OCI-LY1 (cell line): ENCODE measurements at regions not wholly inside any gene's neighbourhood (a gene's known extent, or its start where the extent isn't known, plus 50 kb on each side); places are given as distances from the start of the nearest gene placed in this dataset.
"Not testable (repeated sequence)": the region's sequence is repeated elsewhere in the genome, so short reads cannot be mapped to it uniquely, and the experiment has no call there.

Source experiments
- H2AFZ ChIP-seq: fragments of 200-600 bp; sonication (generic), shearing (Covaris generic); 2 replicates; pipeline ENCODE4 v1.6.0; 2014; ENCODE audit warnings: antibody characterized with exemption, mild to moderate bottlenecking, low read length
- H3F3A ChIP-seq: fragments of 200-600 bp; sonication (generic), shearing (Covaris generic); 2 replicates; pipeline ENCODE4 v1.6.0; 2014; ENCODE audit warnings: mild to moderate bottlenecking, antibody characterized with exemption, low read length, moderate library complexity; ENCODE audit not compliant: insufficient read depth
- H3K27ac ChIP-seq: fragments of 200-600 bp; sonication (generic); 2 replicates; pipeline ENCODE4 v1.5.1; 2014; ENCODE audit warnings: low read length, mixed run types, mild to moderate bottlenecking, low read depth; ENCODE audit not compliant: poor library complexity, severe bottlenecking
- H3K27me3 ChIP-seq: fragments of 200-600 bp; sonication (generic); 2 replicates; pipeline ENCODE4 v1.6.0; 2014; ENCODE audit warnings: antibody characterized with exemption, mild to moderate bottlenecking, low read length, moderate library complexity; ENCODE audit not compliant: insufficient read depth
- H3K36me3 ChIP-seq: fragments of 200-600 bp; sonication (generic); 2 replicates; pipeline ENCODE4 v1.6.1; 2014; ENCODE audit warnings: mild to moderate bottlenecking, antibody characterized with exemption, low read length, moderate library complexity, mixed read lengths; ENCODE audit not compliant: insufficient read depth
- H3K4me1 ChIP-seq: fragments of 200-600 bp; sonication (generic); 2 replicates; pipeline ENCODE4 v1.5.1; 2014; ENCODE audit warnings: mild to moderate bottlenecking, low read length, moderate library complexity; ENCODE audit not compliant: insufficient read depth, severe bottlenecking
- H3K4me2 ChIP-seq: fragments of 200-600 bp; sonication (generic), shearing (Covaris generic); 2 replicates; pipeline ENCODE4 v1.6.1; 2014; ENCODE audit warnings: low read length
- H3K4me3 ChIP-seq: fragments of 200-600 bp; sonication (generic); 2 replicates; pipeline ENCODE4 v1.5.1; 2014; ENCODE audit warnings: low read length, low read depth, mild to moderate bottlenecking, mixed read lengths; ENCODE audit not compliant: poor library complexity, severe bottlenecking
- H3K79me2 ChIP-seq: fragments of 200-600 bp; shearing (Covaris generic); 2 replicates; pipeline ENCODE4 v1.6.1; 2016; ENCODE audit warnings: mixed run types, low read length, mixed read lengths; ENCODE audit not compliant: insufficient read depth
- H3K9ac ChIP-seq: fragments of 200-600 bp; sonication (generic), shearing (Covaris generic); 2 replicates; pipeline ENCODE4 v1.6.1; 2014; ENCODE audit warnings: mild to moderate bottlenecking, low read length, mixed read lengths
- H3K9me2 ChIP-seq: fragments of 200-600 bp; sonication (generic), shearing (Covaris generic); 2 replicates; pipeline ENCODE4 v1.6.1; 2014; ENCODE audit warnings: low read depth, mild to moderate bottlenecking, low read length, mixed read lengths
- H3K9me3 ChIP-seq: fragments of 200-600 bp; shearing (Covaris generic); 2 replicates; pipeline ENCODE4 v1.6.1; 2014; ENCODE audit warnings: low read length, mixed read lengths
- H4K20me1 ChIP-seq: fragments of 200-600 bp; sonication (generic), shearing (Covaris generic); 2 replicates; pipeline ENCODE4 v1.6.0; 2016; ENCODE audit warnings: mild to moderate bottlenecking, low read length; ENCODE audit not compliant: insufficient read depth
- EZH2 ChIP-seq: fragments of 200-600 bp; sonication (generic), shearing (Covaris generic); IDR thresholded peaks from 2 replicates; pipeline ENCODE4 v1.8.0; 2017; ENCODE audit warnings: borderline replicate concordance, mixed run types, mild to moderate bottlenecking, antibody characterized with exemption, low read length, moderate library complexity, mixed read lengths
- TF ChIP-seq, protein P1 (sequence below): fragments of 200-600 bp; sonication (generic), shearing (Covaris generic); IDR thresholded peaks from 2 replicates; pipeline ENCODE4 v1.5.1; 2017; ENCODE audit warnings: mild to moderate bottlenecking, antibody characterized with exemption, low read length, moderate library complexity, mixed read lengths

DNA sequence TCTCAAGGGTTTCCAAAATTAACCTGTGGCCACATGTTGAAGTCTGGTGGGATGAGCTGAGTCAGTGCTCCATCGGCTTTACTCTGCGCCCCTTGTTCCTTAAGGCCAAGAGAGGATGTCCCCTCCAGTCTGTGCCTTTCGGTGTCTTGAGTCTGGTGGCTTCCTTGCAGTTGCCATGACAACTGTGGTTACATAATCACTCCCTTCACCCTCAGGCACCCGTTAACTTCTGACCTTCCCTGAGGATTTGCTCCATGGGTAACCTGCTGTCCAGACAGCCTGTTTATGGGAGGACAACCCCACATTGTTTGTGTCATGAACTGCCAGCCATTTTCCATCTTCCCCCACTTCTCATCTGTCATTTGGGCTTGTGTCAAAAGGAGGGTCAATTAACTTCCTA, 401.1 kb upstream of the LCORL start:
- H3K27me3 ChIP-seq: no peaks in the 10 kb centered on the region
- H2AFZ ChIP-seq: no peak overlapping the region
- H3K27ac ChIP-seq: no peak overlapping the region
- TF ChIP-seq EZH2: no peak
- TF ChIP-seq, protein P1, sequence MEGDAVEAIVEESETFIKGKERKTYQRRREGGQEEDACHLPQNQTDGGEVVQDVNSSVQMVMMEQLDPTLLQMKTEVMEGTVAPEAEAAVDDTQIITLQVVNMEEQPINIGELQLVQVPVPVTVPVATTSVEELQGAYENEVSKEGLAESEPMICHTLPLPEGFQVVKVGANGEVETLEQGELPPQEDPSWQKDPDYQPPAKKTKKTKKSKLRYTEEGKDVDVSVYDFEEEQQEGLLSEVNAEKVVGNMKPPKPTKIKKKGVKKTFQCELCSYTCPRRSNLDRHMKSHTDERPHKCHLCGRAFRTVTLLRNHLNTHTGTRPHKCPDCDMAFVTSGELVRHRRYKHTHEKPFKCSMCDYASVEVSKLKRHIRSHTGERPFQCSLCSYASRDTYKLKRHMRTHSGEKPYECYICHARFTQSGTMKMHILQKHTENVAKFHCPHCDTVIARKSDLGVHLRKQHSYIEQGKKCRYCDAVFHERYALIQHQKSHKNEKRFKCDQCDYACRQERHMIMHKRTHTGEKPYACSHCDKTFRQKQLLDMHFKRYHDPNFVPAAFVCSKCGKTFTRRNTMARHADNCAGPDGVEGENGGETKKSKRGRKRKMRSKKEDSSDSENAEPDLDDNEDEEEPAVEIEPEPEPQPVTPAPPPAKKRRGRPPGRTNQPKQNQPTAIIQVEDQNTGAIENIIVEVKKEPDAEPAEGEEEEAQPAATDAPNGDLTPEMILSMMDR: no peak
- H3K36me3 ChIP-seq: no peaks in the 10 kb centered on the region
- no peaks in the 10 kb centered on the region for H3K9me2 ChIP-seq
- no peaks in the 10 kb centered on the region for H3K4me1 ChIP-seq
- H4K20me1 ChIP-seq: no peaks in the 10 kb centered on the region
- no peak overlapping the region for H3K4me2 ChIP-seq
- H3F3A ChIP-seq: no peaks in the 10 kb centered on the region
- H3K4me3 ChIP-seq: no peak overlapping the region
- no peaks in the 10 kb centered on the region for H3K79me2 ChIP-seq
- H3K9me3 ChIP-seq: no peaks in the 10 kb centered on the region
- no peak overlapping the region for H3K9ac ChIP-seq

GRCh38 chr4:18421519-18421918, 400.0 kb upstream of the LCORL start:
- TF ChIP-seq, protein P1: no peak
- no peak for TF ChIP-seq EZH2
- Histone ChIP-seq H3K4me3 (no peak overlapping the region), H3K36me3 (no peaks in the 10 kb centered on the region)

GRCh38 chr4:18419780-18420179, 398.2 kb upstream of the LCORL start:
- Histone ChIP-seq H3K4me1 (no peaks in the 10 kb centered on the region), H3K9ac (no peak overlapping the region), H2AFZ (no peak overlapping the region), H3K9me3 (no peaks in the 10 kb centered on the region), H3K9me2 (no peaks in the 10 kb centered on the region), H3F3A (no peaks in the 10 kb centered on the region), H4K20me1 (no peaks in the 10 kb centered on the region), H3K4me3 (no peak overlapping the region), H3K27me3 (no peaks in the 10 kb centered on the region), H3K36me3 (no peaks in the 10 kb centered on the region), H3K27ac (no peak overlapping the region), H3K4me2 (no peak overlapping the region), H3K79me2 (no peaks in the 10 kb centered on the region)
- TF ChIP-seq, protein P1: no peak
- TF ChIP-seq EZH2: no peak

More at GRCh38 chr4:18421519-18421918, 400.0 kb upstream of the LCORL start:
- no peaks in the 10 kb centered on the region for H3K9me2 ChIP-seq
- no peak overlapping the region for H2AFZ ChIP-seq
- H3K79me2 ChIP-seq: no peaks in the 10 kb centered on the region
- no peaks in the 10 kb centered on the region for H3K27me3 ChIP-seq
- no peaks in the 10 kb centered on the region for H3K4me1 ChIP-seq
- no peaks in the 10 kb centered on the region for H3F3A ChIP-seq
- no peak overlapping the region for H3K9ac ChIP-seq
- H4K20me1 ChIP-seq: no peaks in the 10 kb centered on the region
- no peak overlapping the region for H3K4me2 ChIP-seq
- no peaks in the 10 kb centered on the region for H3K9me3 ChIP-seq
- no peak overlapping the region for H3K27ac ChIP-seq

DNA sequence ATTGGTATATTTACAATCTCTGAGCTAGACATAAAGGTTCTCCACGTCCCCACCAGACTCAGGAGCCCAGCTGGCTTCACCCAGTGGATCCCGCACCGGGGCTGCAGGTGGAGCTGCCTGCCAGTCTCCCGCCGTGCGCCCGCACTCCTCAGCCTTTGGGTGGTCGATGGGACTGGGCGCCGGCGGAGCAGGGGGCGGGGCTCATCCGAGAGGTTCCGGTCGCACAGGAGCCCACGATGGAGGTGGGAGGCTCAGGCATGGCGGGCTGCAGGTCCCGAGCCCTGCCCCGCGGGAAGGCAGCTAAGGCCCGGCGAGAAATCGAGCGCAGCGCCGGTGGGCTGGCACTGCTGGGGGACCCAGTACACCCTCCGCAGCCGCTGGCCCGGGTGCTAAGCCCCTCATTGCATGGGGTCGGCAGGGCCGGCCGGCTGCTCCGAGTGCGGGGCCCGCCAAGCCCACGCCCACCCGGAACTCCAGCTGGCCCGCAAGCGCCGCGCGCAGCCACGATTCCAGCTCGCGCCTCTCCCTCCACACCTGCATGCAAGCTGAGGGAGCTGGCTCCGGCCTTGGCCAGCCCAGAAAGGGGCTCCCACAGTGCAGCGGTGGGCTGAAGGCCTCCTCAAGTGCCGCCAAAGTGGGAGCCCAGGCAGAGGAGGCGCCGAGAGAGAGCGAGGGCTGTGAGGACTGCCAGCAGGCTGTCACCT, 396.8 kb upstream of the LCORL start:
- H4K20me1 ChIP-seq, H3K9ac ChIP-seq, H2AFZ ChIP-seq, H3K9me3 ChIP-seq, H3K27ac ChIP-seq, H3K4me3 ChIP-seq, H3K79me2 ChIP-seq, H3K4me2 ChIP-seq, H3F3A ChIP-seq, H3K27me3 ChIP-seq, H3K36me3 ChIP-seq, H3K9me2 ChIP-seq, H3K4me1 ChIP-seq: not testable (repeated sequence)

DNA sequence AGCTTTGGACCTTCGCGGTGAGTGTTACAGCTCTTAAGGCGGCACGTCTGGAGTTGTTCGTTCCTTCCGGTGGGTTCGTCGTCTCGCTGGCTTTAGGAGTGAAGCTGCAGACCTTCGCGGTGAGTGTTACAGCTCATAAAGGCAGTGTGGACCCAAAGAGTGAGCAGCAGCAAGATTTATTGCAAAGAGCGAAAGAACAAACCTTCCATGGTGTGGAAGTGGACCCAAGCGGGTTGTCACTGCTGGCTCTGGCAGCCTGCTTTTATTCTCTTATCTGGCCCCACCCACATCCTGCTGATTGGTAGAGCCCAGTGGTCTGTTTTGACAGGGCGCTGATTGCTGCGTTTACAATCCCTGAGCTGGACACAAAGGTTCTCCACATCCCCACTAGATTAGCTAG, 396.1 kb upstream of the LCORL start:
- not testable (repeated sequence) for H3K4me2 ChIP-seq, H3K27me3 ChIP-seq, H3F3A ChIP-seq, H3K4me1 ChIP-seq, H3K9me2 ChIP-seq, H3K36me3 ChIP-seq, H3K9ac ChIP-seq, H2AFZ ChIP-seq, H3K79me2 ChIP-seq, H3K27ac ChIP-seq, H3K9me3 ChIP-seq, H3K4me3 ChIP-seq, H4K20me1 ChIP-seq
